CD4-positive, alpha-beta T cell (primary cell): ENCODE measurements at regions not wholly inside any gene's neighbourhood (a gene's known extent, or its start where the extent isn't known, plus 50 kb on each side); places are given as distances from the start of the nearest gene placed in this dataset.

Experiments
- ATAC-seq: fragments of 200-7000 bp; cut with Tn5 transposase; one replicate; pipeline ENCODE4 v1.10.0; 2022; ENCODE audit warnings: mild to moderate bottlenecking; ENCODE audit not compliant: poor library complexity
- CTCF ChIA-PET: fragments of 350-600 bp; sonication (Branson Sonifier 250); formaldehyde crosslinking; loops from one replicate; lab custom pipeline; 2021; ENCODE audit warnings: antibody characterized with exemption, inconsistent platforms; lab: Charles Lee
- POLR2A ChIA-PET: fragments of 350-600 bp; sonication (Branson Sonifier 250); formaldehyde crosslinking; loops from one replicate; lab custom pipeline; 2021; ENCODE audit warnings: antibody characterized with exemption, inconsistent platforms; lab: Charles Lee
- DNase-seq, 14 experiments: peaks; one replicate each; pipeline ENCODE4 v3.0.0-alpha.2; 2013 to 2020; ENCODE audit warnings: mixed read lengths in 2 of 14
- H3K27ac ChIP-seq, 2 donors: one replicate each; pipeline versions ENCODE4 v1.5.1 to v1.7.0; 2013; ENCODE audit warnings: low read length in 2 of 2, low read depth in 1 of 2, mild to moderate bottlenecking in 1 of 2
- H3K27me3 ChIP-seq, 2 experiments: 1 replicate in 1 of 2; 2 replicates in 1 of 2; pipeline versions ENCODE4 v1.6.1 to v1.7.0; 2013; ENCODE audit warnings: low read length in 2 of 2, control low read depth in 1 of 2, mild to moderate bottlenecking in 1 of 2, moderate library complexity in 1 of 2; ENCODE audit not compliant: insufficient read depth in 2 of 2, control insufficient read depth in 1 of 2
- H3K36me3 ChIP-seq: one replicate; pipeline ENCODE4 v1.6.1; 2013; ENCODE audit warnings: low read length, control low read depth; ENCODE audit not compliant: insufficient read depth
- H3K4me1 ChIP-seq: one replicate; pipeline ENCODE4 v1.6.1; 2013; ENCODE audit warnings: low read length, control low read depth; ENCODE audit not compliant: insufficient read depth
- H3K4me3 ChIP-seq: one replicate; pipeline ENCODE4 v1.5.1; 2013; ENCODE audit warnings: mild to moderate bottlenecking, low read length, moderate library complexity
- H3K9me3 ChIP-seq, 2 experiments: 1 replicate in 1 of 2; 2 replicates in 1 of 2; pipeline versions ENCODE4 v1.6.1 to v1.7.0; 2013; ENCODE audit warnings: low read length in 2 of 2, mild to moderate bottlenecking in 2 of 2, control low read depth in 1 of 2, moderate library complexity in 1 of 2; ENCODE audit not compliant: control insufficient read depth in 1 of 2, insufficient read depth in 1 of 2
- H3K27ac Mint-ChIP-seq: one replicate; pipeline ENCODE4 v1.8.0; 2020; ENCODE audit warnings: mixed read lengths
- H3K27me3 Mint-ChIP-seq: one replicate; pipeline ENCODE4 v1.8.0; 2021; ENCODE audit warnings: mixed read lengths
- H3K36me3 Mint-ChIP-seq: one replicate; pipeline ENCODE4 v1.8.0; 2021; ENCODE audit warnings: low read depth, mixed read lengths
- H3K4me1 Mint-ChIP-seq: one replicate; pipeline ENCODE4 v1.8.0; 2021; ENCODE audit warnings: low read depth, mixed read lengths
- H3K4me3 Mint-ChIP-seq: one replicate; pipeline ENCODE4 v1.8.0; 2020; ENCODE audit warnings: mild to moderate bottlenecking, mixed read lengths
- H3K9me3 Mint-ChIP-seq: one replicate; pipeline ENCODE4 v1.8.0; 2020; ENCODE audit warnings: mixed read lengths
- intact Hi-C, 2 experiments: fragments of 100-400 bp; cut with DNase I in 1 of 2; cut with micrococcal nuclease in 1 of 2; formaldehyde crosslinking; loops; one replicate each; pipeline versions ENCODE4 v1.15.1 to v1.9.0; 2023 to 2025; cut with DNase I, micrococcal nuclease
- TF ChIP-seq, protein P1 (sequence below): fragments of 200-600 bp; IDR thresholded peaks from one replicate; pipeline ENCODE4 v1.8.0; 2022; ENCODE audit warnings: antibody characterized with exemption, mild to moderate bottlenecking

DNA sequence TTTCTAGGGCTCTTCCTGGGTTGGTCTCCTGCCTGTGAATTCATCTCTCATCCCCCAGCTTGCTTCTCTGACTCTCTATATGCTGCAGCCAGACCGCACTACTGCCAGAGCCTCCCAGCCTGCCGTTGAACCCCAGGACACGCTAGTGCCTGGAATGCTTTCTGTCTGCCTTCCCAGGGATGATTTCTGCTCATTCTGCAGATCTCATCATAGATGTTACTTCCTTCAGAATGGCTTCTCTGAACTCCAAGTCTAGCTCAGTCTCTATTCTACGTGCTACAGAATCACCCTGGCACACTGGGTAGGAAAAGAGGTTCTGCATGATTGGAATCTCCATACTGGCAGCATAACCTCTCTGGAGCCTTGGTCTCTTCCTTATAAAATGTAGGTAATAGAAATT, 94.8 kb upstream of the RAB12 start:
- Mint-ChIP-seq H3K4me3 (no peak overlapping the region), H3K4me1 (no peaks in the 10 kb centered on the region)

DNA sequence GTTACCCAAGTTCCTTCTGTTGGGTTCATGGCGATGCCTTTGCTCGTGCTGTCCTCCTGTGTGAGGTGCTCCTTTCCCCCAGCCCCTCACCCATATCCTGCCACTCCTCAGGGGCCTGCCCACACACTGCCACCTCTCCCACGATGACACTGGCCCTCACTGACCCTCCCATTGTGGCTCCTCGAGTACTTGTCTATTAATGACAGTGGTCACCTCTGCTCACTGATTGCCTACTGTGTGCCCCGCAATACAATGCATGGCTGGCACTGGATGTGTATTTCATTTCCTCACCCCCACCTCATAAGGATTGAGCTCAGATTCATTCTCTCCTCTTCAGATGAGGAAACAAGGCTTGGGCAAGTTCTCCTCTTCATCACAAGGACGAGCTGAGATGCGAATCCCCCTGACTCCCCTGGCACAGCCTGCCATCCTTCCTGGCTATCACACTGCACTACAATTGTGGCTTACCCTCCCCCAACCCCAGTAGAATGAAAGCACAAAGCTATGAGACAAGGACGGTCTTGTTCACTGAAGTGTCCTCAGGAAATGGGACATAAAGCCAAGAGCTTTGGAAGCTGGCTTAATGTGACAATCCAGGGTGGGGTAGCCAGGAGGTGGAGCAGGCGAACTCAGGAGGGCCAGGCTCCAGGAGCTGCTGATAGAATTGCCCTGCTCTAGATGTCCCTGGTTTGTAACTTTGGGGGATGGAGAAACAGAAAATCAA, 93.9 kb upstream of the RAB12 start:
- H3K27me3 Mint-ChIP-seq = peaks cover 11% of the 10 kb centered on the region
- no peaks in the 10 kb centered on the region for H3K4me1 Mint-ChIP-seq
- Histone ChIP-seq H3K27ac (no peak overlapping the region), H3K4me3 (no peak overlapping the region), H3K4me1 (no peaks in the 10 kb centered on the region), H3K36me3 (no peaks in the 10 kb centered on the region), H3K27me3 (no peaks in the 10 kb centered on the region), H3K9me3 (peaks cover 0 to 3% of the 10 kb centered on the region in 2 experiments)
- TF ChIP-seq, protein P1, sequence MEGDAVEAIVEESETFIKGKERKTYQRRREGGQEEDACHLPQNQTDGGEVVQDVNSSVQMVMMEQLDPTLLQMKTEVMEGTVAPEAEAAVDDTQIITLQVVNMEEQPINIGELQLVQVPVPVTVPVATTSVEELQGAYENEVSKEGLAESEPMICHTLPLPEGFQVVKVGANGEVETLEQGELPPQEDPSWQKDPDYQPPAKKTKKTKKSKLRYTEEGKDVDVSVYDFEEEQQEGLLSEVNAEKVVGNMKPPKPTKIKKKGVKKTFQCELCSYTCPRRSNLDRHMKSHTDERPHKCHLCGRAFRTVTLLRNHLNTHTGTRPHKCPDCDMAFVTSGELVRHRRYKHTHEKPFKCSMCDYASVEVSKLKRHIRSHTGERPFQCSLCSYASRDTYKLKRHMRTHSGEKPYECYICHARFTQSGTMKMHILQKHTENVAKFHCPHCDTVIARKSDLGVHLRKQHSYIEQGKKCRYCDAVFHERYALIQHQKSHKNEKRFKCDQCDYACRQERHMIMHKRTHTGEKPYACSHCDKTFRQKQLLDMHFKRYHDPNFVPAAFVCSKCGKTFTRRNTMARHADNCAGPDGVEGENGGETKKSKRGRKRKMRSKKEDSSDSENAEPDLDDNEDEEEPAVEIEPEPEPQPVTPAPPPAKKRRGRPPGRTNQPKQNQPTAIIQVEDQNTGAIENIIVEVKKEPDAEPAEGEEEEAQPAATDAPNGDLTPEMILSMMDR = no peak
- H3K27ac Mint-ChIP-seq = no peak overlapping the region
- no peaks in the 10 kb centered on the region for H3K36me3 Mint-ChIP-seq
- CTCF ChIA-PET = interaction anchor here (0.5 kb wide), 1 partner anchor 129 kb away, joined by 4 read pairs; no protein-coding TSS in a partner anchor
- ATAC-seq (no peak), DNase-seq (no peak)
- POLR2A ChIA-PET = no interaction called here
- no peak overlapping the region for H3K4me3 Mint-ChIP-seq
- H3K9me3 Mint-ChIP-seq = peaks cover under 1% of the 10 kb centered on the region
- intact Hi-C loops = no loop called here

More for the DNA sequence above, 94.8 kb upstream of the RAB12 start:
- intact Hi-C loops = no loop called here
- ATAC-seq = no peak
- Histone ChIP-seq H3K36me3 (no peaks in the 10 kb centered on the region), H3K27me3 (no peaks in the 10 kb centered on the region), H3K9me3 (peaks cover 0 to 3% of the 10 kb centered on the region in 2 experiments), H3K27ac (no peak overlapping the region), H3K4me3 (no peak overlapping the region), H3K4me1 (no peaks in the 10 kb centered on the region)
- Mint-ChIP-seq H3K27me3 (peaks cover 12% of the 10 kb centered on the region), H3K27ac (no peak overlapping the region), H3K36me3 (no peaks in the 10 kb centered on the region), H3K9me3 (no peaks in the 10 kb centered on the region)
- POLR2A ChIA-PET = no interaction called here
- CTCF ChIA-PET = no interaction called here
- TF ChIP-seq, protein P1 = no peak
- no peak for DNase-seq

DNA sequence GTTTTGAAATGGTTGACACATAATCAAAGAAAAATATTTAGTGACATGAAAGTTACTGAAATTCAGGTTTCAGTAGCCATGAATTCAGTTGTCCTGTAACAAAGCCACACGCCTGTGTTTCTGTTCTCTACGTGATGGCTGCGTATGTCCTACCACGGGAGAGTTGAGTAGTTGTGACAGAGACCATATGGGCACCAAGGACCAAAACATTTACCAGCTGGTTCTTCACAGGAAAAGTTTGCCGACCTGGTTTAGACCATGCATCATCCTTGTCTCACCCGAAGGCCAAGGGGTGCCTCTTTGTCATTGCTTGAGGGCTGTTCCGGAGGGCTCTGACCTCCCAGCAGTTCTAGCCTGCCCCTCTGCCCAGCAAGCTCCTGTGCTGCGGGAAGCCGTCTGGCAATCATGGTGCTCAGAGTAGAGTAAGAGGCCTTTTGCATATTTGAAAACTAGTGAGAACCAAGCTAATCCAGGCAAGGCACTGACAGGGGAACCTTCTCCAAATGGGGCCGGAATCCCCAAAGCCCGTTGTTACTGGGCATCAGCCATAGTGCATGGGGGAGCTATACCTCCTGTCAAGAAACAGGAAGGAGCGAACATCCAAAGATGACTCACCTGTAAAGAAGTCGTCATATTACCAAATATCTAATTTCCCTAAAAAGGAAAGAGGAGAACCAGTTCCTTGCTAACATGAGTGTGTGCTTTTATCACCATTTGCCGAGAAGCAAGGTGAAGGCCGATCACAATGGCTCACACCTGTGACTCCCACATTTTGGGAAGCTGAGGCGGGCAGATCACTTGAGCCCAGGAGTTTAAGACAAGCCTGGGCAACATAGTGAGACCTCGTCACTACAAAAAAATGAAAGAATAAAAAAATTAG, 92.6 kb upstream of the RAB12 start:
- ATAC-seq (no peak), DNase-seq (no peak)
- TF ChIP-seq, protein P1 = no peak
- Histone ChIP-seq H3K4me3 (no peak overlapping the region), H3K27ac (no peak overlapping the region), H3K36me3 (no peaks in the 10 kb centered on the region), H3K4me1 (no peaks in the 10 kb centered on the region), H3K9me3 (peaks cover 3 to 5% of the 10 kb centered on the region in 2 experiments), H3K27me3 (no peaks in the 10 kb centered on the region)
- peaks cover 8% of the 10 kb centered on the region for H3K27me3 Mint-ChIP-seq
- no peak overlapping the region for H3K4me3 Mint-ChIP-seq
- H3K27ac Mint-ChIP-seq = no peak overlapping the region
- H3K36me3 Mint-ChIP-seq = no peaks in the 10 kb centered on the region
- no peaks in the 10 kb centered on the region for H3K4me1 Mint-ChIP-seq
- H3K9me3 Mint-ChIP-seq = peaks cover 2% of the 10 kb centered on the region
- POLR2A ChIA-PET = no interaction called here
- intact Hi-C loops = no loop called here
- CTCF ChIA-PET = no interaction called here
